ENCODE measurements at regions not wholly inside any gene's neighbourhood (a gene's known extent, or its start where the extent isn't known, plus 50 kb on each side); places are given as distances from the start of the nearest gene placed in this dataset.

DNA sequence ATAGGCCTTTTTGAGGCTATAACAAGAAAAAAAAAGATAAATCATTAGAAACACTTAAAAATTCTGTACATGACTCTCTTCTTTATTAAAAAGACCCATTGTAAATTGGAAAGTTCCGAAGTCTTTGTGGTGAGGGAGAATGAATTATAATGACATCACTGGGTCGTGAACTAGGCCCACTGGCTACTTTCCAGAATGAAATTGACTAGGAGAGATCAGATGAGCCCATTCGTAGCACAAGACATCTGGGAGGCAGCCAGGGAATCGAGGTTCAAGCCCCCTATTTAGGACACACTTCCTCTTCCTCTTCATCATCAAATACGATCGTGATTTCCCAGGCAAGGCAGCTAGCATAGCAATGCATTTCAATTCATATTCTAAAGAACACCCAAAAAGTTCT is 889.8 kb upstream of the NR2F2 start:
- no peak for DNase-seq (ENCODE audit: low read depth in 1 of 2, low spot score in 1 of 2)
- TF ChIP-seq, protein P1, sequence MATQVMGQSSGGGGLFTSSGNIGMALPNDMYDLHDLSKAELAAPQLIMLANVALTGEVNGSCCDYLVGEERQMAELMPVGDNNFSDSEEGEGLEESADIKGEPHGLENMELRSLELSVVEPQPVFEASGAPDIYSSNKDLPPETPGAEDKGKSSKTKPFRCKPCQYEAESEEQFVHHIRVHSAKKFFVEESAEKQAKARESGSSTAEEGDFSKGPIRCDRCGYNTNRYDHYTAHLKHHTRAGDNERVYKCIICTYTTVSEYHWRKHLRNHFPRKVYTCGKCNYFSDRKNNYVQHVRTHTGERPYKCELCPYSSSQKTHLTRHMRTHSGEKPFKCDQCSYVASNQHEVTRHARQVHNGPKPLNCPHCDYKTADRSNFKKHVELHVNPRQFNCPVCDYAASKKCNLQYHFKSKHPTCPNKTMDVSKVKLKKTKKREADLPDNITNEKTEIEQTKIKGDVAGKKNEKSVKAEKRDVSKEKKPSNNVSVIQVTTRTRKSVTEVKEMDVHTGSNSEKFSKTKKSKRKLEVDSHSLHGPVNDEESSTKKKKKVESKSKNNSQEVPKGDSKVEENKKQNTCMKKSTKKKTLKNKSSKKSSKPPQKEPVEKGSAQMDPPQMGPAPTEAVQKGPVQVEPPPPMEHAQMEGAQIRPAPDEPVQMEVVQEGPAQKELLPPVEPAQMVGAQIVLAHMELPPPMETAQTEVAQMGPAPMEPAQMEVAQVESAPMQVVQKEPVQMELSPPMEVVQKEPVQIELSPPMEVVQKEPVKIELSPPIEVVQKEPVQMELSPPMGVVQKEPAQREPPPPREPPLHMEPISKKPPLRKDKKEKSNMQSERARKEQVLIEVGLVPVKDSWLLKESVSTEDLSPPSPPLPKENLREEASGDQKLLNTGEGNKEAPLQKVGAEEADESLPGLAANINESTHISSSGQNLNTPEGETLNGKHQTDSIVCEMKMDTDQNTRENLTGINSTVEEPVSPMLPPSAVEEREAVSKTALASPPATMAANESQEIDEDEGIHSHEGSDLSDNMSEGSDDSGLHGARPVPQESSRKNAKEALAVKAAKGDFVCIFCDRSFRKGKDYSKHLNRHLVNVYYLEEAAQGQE (IDR thresholded peaks at IDR 0.05; ENCODE audit: insufficient replicate concordance, low read depth) = no peak
- TF ChIP-seq, protein P2, sequence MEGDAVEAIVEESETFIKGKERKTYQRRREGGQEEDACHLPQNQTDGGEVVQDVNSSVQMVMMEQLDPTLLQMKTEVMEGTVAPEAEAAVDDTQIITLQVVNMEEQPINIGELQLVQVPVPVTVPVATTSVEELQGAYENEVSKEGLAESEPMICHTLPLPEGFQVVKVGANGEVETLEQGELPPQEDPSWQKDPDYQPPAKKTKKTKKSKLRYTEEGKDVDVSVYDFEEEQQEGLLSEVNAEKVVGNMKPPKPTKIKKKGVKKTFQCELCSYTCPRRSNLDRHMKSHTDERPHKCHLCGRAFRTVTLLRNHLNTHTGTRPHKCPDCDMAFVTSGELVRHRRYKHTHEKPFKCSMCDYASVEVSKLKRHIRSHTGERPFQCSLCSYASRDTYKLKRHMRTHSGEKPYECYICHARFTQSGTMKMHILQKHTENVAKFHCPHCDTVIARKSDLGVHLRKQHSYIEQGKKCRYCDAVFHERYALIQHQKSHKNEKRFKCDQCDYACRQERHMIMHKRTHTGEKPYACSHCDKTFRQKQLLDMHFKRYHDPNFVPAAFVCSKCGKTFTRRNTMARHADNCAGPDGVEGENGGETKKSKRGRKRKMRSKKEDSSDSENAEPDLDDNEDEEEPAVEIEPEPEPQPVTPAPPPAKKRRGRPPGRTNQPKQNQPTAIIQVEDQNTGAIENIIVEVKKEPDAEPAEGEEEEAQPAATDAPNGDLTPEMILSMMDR (IDR thresholded peaks at IDR 0.05; ENCODE audit: insufficient read depth, low read length) = no peak
- TF ChIP-seq GABPA (IDR thresholded peaks at IDR 0.05; ENCODE audit: low read depth) = no peak
- TF ChIP-seq POLR2AphosphoS5 (IDR thresholded peaks at IDR 0.05; ENCODE audit: low read depth) = no peak
- no peak for TF ChIP-seq SPI1 (IDR thresholded peaks at IDR 0.05; ENCODE audit: borderline replicate concordance, low read depth)

DNA sequence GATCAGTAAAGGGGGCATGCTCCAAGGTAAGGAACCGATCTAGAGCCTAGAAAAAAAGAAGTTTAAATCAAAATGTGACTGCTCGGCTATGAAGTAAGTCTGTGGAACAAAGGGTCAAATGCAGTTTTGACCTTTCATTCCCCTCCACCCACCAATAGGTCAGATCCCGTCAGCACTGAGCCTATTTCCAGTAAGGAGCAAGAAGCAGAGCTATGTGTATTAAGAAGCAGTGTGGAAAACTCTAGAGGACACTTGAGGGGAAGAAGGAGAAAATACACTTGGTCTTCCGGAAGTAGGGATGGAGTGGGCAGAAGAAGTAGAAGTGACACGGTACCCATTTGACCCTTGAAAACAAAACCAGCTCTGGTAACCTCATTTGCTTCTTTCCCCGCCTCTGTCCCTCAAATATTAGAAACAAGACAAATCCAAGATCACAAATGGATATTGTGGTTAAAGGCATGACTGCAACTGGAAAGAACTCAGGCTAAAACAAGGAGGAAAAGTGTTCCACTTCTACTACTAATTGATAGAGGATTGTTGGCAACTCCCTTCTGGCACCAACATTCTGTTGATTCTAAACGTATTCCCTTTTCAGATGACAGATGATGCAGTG is 888.3 kb upstream of the NR2F2 start:
- Histone ChIP-seq H3K4me3 (replicated peaks; ENCODE audit: insufficient read depth, low read length) (no peak overlapping the region), H3K27me3 (ENCODE audit: insufficient read depth, poor library complexity, severe bottlenecking) (peaks cover 13% of the 10 kb centered on the region), H3K27ac (replicated peaks) (no peak overlapping the region)
- DNase-seq (ENCODE audit: low read depth in 1 of 2, low spot score in 1 of 2) = no peak
- no peak for TF ChIP-seq GABPA (IDR thresholded peaks at IDR 0.05; ENCODE audit: low read depth)
- TF ChIP-seq, protein P1 (IDR thresholded peaks at IDR 0.05; ENCODE audit: insufficient replicate concordance, low read depth) = no peak
- no peak for TF ChIP-seq POLR2AphosphoS5 (IDR thresholded peaks at IDR 0.05; ENCODE audit: low read depth)
- TF ChIP-seq, protein P2 (IDR thresholded peaks at IDR 0.05; ENCODE audit: insufficient read depth, low read length) = no peak
- no peak for TF ChIP-seq SPI1 (IDR thresholded peaks at IDR 0.05; ENCODE audit: borderline replicate concordance, low read depth)

More for the DNA sequence above, 889.8 kb upstream of the NR2F2 start:
- Histone ChIP-seq H3K4me3 (replicated peaks; ENCODE audit: insufficient read depth, low read length) (no peak overlapping the region), H3K27ac (replicated peaks) (no peak overlapping the region), H3K27me3 (ENCODE audit: insufficient read depth, poor library complexity, severe bottlenecking) (peaks cover 13% of the 10 kb centered on the region)

DNA sequence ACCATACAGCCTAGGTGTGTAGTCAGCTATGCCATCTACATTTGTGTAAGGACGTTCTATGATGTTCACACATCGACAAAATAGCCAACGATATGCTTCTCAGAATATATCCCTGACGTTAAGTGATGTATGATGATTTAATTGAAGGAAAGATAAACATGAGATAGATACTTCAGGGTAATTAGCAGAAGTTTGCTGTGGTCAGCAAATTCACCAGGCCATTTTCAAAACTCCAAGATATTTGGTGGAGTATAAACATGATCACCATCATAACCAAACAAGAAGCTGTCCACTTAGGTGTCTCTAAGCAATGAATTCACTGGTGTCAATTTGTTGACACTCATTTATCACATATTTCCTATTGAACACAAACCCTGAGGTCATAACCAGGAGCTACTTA is 885.6 kb upstream of the NR2F2 start:
- no peak overlapping the region for H3K4me3 ChIP-seq (replicated peaks; ENCODE audit: insufficient read depth, low read length)
- TF ChIP-seq GABPA (IDR thresholded peaks at IDR 0.05; ENCODE audit: low read depth) (no peak), SPI1 (IDR thresholded peaks at IDR 0.05; ENCODE audit: borderline replicate concordance, low read depth) (no peak), POLR2AphosphoS5 (IDR thresholded peaks at IDR 0.05; ENCODE audit: low read depth) (no peak)
- TF ChIP-seq, protein P1 (IDR thresholded peaks at IDR 0.05; ENCODE audit: insufficient replicate concordance, low read depth) = no peak
- TF ChIP-seq, protein P2 (IDR thresholded peaks at IDR 0.05; ENCODE audit: insufficient read depth, low read length) = no peak
- no peak for DNase-seq (ENCODE audit: low read depth in 1 of 2, low spot score in 1 of 2)
- H3K27me3 ChIP-seq (ENCODE audit: insufficient read depth, poor library complexity, severe bottlenecking) = peaks cover 13% of the 10 kb centered on the region
- H3K27ac ChIP-seq (replicated peaks) = no peak overlapping the region
